NCI-H146 treated with DMSO at 0.1 percent for 48 hours (cell line): ENCODE measurements at regions not wholly inside any gene's neighbourhood (a gene's known extent, or its start where the extent isn't known, plus 50 kb on each side); places are given as distances from the start of the nearest gene placed in this dataset.
"Not testable (repeated sequence)": the region's sequence is repeated elsewhere in the genome, so short reads cannot be mapped to it uniquely, and the experiment has no call there.

ENCODE experiments used
- DNase-seq: peaks from one replicate; lab custom pipeline; 2025; ENCODE audit not compliant: unreplicated experiment; lab: John Stamatoyannopoulos, UW

GRCh38 chr13:76307142-76307541 lies 579.1 kb downstream of the KCTD12 start:
- DNase-seq: no peak

GRCh38 chr13:76300688-76301087 lies 585.5 kb downstream of the KCTD12 start:
- DNase-seq: no peak

DNA sequence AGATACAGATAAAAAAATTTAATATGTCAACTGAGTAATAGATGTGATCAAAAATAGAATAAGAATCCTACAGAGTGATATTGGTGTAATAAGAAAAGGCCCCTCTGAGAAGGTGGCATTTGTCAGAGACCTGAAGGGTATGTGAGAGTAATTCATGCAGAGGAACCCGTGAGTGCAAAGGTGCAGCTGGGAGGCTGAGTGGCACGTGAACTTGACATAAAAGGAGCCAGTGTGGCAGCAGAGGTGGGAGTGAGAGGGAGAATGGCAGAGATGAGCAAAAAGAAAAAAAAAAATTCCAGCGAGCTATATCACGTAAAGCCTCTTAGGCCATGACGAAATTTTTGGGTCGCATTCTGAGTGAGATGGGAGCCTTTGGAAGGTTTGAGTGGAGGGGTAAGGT lies 588.9 kb downstream of the KCTD12 start:
- DNase-seq: no peak

DNA sequence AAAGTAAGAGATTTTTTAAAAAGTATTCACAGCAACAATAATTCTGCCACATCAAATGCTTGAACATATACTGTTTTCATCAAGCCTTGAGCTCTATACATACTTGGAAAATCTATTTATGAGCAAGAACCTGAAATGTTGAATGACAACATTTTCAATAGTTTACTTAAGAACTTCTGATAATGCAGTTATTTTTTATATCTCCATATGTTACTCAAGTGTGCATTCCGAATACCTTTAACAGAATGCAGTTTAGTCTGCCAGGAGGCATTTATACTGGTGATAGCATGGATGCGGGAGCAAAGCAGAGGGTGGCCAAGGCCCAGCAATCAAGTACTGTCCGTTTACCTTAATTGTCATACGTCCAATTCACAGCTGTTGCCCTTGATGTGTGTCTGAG lies 589.5 kb downstream of the KCTD12 start:
- DNase-seq: no peak

- DNase-seq: not testable (repeated sequence)
Observed at GRCh38 chr13:76295020-76295419, 591.2 kb downstream of the KCTD12 start.

GRCh38 chr13:76293751-76294150 lies 592.5 kb downstream of the KCTD12 start:
- DNase-seq: no peak

DNA sequence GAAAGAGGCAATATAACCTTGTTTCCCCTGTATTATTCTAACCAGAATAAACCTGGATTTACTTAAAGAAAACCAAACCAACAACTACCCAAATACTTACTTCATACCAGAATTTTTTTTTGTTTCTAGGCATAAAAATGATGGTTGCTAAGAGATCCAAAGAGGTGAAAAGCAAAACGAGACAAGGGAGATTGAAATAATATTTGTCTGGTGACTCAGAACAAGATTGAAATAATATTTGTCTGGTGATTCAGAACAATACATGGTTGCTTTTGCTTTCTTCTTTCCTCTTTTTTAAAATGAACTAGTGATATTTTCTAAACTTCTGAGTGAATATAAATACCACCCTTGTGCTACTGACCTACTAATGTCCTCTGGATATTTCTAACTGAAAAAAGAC lies 592.9 kb downstream of the KCTD12 start:
- DNase-seq: no peak

DNA sequence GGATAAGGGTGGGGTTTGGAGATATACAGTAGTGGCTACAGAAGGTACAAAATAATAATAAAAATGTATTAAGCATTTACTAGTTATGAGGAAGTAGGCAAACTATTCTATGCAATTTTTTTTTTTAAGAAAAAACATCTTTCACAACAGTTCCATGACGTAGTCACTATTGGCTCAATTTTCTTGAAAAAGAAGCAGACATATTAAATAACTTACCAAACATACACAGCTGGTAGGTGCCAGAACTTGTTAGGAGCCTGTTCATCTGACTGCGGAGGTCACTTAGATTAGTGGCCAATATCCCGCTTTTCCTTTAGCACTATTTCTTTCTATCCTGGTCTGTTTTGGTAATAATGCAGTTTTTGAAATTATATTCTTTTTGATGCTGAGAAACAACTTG lies 593.5 kb downstream of the KCTD12 start:
- DNase-seq: no peak

GRCh38 chr13:76292031-76292430 lies 594.2 kb downstream of the KCTD12 start:
- no peak for DNase-seq

GRCh38 chr13:76289558-76289957 lies 596.6 kb downstream of the KCTD12 start:
- DNase-seq: no peak

- no peak for DNase-seq
Observed at GRCh38 chr13:76286178-76286577, 600.0 kb downstream of the KCTD12 start.

- DNase-seq: no peak
Observed at GRCh38 chr13:76285463-76285862, 600.7 kb downstream of the KCTD12 start.

- not testable (repeated sequence) for DNase-seq
Observed at GRCh38 chr13:76279766-76280165, 606.4 kb downstream of the KCTD12 start.

- DNase-seq: no peak
Observed at GRCh38 chr13:76271728-76272232, 614.4 kb downstream of the KCTD12 start.

- DNase-seq: not testable (repeated sequence)
Observed at GRCh38 chr13:76268307-76268706, 617.9 kb downstream of the KCTD12 start.

DNA sequence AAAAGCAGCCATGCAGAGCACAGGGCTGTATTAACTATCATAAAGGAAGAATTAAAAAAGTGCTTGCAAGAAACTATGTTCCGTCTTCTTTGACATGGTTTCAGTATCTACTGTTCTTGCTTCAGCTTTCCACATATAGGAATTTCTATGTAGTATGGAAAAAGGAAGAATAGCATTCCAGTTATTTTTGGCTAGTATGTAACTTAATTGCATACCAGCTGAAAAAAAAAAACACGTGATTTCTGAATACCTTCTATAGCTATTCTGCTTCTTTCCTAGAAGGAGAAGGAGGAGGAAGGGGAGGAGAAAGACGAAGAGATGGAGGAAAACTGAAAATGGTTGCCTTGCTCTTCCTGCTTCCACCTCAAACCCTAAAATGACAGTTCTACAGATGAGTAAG lies 619.0 kb downstream of the KCTD12 start:
- DNase-seq: no peak

- DNase-seq: no peak
Observed at GRCh38 chr13:76266561-76266960, 619.6 kb downstream of the KCTD12 start.

DNA sequence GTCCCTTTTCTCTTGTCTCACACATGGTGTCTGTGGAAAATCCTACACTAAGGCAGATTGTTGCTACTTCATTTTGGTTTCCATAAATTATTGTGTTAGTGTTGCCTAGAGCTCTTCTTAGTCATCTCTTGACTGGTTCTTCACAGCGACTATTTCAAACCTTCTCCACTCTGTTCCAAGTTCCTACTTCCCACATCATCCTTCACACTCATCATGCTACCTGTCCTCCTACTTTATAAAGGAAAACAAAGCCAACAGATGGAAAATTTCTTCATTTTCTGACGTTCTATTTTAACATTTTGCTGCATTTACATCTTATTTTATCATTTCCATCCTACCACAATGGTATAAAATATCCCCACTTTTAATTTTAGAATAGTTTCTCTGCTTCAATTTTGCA lies 614.1 kb downstream of the LMO7 start:
- no peak for DNase-seq

GRCh38 chr13:76245920-76246319 lies 609.8 kb downstream of the LMO7 start:
- no peak for DNase-seq

DNA sequence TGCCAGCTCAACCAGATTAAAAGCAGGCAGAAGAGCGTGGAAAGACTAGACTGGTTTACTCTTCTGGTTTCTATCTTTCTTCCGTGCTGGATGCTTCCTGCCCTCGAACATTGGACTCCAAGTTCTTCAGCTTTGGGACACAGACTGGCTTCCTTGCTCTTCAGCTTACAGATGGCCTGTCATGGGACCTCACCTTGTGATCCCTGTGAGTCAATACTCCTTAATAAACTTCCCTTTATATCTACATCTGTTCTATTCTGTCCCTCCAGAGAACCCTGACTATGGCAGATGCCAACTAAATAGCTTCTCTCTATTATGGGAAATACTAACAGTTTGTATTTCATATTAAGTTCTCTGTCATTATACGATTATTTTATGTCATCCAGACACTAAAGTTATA lies 609.1 kb downstream of the LMO7 start:
- no peak for DNase-seq

GRCh38 chr13:76243120-76243519 lies 607.0 kb downstream of the LMO7 start:
- not testable (repeated sequence) for DNase-seq

GRCh38 chr13:76239031-76239680 lies 603.0 kb downstream of the LMO7 start:
- no peak for DNase-seq

GRCh38 chr13:76231522-76232167 lies 595.5 kb downstream of the LMO7 start:
- no peak for DNase-seq
